ENCODE measurements at regions not wholly inside any gene's neighbourhood (a gene's known extent, or its start where the extent isn't known, plus 50 kb on each side); places are given as distances from the start of the nearest gene placed in this dataset.
"Not testable (repeated sequence)": the region's sequence is repeated elsewhere in the genome, so short reads cannot be mapped to it uniquely, and the experiment has no call there.

DNA sequence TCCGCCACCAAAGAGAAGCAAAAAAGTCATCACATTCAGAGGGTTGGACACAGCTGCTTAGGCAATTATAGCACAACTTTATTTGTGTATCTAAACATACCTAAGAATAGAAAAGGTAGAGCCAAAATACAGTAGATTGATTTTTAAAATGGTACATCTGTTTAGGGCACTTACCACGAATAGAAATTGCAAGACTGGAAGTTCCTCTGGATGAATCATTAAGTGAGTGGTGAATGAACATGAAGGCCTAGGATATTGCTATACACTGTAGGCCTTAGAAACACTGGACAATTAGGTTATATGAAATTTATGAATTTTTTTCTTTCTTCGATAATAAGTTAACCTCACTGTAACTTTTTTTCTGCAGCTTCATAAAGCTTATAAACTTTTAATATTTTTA is 687.0 kb downstream of the BCL11A start:
- POLR2A ChIA-PET, result no interaction called here

DNA sequence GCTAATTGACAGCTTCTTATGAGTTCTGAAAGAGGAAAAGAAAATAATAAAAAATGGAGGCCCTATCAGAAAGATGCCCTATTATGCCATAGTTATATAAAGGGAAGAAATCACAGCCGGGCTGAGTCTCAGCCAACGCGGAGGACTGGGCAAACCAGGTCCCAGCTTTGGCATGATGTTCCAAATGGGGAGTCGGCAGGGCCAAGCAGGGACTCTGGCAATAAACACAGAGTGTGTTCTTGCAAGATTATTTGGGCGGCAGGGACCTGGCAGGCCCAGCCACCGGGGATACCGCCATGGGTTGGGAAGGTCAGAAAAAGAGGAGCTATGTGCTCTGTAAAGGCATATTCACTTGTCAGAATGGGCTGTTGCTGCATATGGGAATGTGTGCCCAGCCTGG is 694.9 kb downstream of the BCL11A start:
- ChIA-PET POLR2A (no interaction called here), CTCF (no interaction called here)

More for the DNA sequence above, 687.0 kb downstream of the BCL11A start:
- CTCF ChIA-PET, result no interaction called here

DNA sequence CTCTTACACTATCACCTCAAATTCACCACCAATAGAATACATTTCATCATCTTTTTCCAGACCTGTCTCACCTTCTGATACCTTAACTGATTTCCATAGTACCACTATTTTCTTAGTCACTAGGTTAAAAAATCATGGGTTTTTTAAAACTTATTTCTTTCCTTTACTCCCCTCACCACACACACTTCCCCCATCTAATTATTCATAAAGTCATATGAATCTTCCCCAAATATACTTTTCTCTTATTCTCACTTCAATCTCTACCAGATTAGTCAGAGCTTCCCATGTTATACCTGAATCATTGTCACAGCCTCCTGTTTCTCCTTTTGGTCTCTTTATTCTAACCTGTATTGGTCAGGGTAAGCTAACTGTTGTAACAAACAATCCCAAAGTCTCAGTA is 696.3 kb downstream of the BCL11A start:
- POLR2A ChIA-PET, result no interaction called here
- CTCF ChIA-PET, result no interaction called here

DNA sequence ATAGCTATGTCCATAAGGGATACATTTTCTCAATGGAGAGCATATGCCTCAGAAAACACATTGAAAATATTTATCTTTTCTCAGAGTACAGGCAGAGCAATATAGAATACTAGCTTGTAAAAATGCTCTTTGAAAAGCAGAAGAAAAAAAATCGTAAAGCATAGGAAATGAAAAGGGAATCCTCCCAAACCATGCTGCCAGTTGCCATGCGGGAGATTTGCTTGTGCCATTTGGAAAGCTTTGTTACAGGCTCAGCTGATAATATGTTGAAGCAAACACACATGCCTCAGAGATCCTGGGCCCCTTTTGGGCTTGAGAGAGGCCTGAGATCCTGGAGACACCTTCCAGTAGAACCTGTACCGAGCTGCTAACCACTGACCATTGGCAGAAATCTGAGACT is 697.1 kb downstream of the BCL11A start:
- CTCF ChIA-PET, result no interaction called here

DNA sequence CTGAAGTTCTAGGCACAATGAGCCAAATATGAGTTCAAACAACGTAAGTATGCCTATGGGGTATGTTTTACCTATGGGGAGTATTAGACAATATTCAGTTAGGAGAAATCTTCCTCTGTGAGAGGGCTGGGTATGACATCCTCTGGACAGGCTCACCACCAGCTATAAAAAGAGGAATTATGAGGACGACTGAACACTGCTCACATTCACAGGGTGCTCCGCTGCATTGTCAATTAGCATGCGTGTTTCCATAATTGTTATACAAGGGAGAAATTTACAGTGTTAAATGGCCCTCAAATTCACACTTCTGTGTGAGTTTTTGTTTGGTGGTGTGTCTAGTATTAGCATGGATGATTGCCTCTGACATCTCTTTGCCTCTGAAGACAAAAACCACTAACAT is 700.4 kb downstream of the BCL11A start:
- POLR2A ChIA-PET, result no interaction called here

More for the DNA sequence above, 697.1 kb downstream of the BCL11A start:
- POLR2A ChIA-PET, result no interaction called here

DNA sequence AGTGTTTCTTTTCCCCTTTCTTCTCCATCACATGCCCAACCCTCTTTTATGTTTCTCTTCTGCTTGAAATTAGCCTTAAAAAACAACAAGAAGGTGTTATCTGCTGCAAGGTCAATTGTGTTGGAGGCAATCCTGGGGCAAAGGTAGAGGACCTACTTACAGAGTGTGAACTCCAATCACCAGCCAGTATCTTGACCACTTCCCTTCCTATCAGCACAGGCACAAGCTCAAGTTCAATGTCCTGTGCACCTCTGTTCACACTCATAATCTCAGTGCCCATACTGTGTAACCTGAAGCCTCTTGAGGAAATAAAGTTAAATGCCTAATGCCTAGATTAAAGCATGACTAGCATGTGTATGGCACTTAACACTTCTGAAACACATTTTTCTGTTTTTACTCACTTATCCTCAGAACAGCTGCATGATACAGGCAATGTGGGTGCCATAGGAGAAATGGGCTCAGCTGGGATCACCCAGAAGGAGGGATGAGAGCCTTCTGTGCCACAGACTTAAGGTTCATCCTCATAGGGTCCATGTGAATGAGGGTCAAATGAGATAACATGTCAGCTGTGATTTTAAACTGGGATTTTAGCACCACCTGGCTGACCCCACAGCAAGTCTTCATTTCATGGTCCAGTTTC is 701.5 kb downstream of the BCL11A start:
- ChIA-PET CTCF (no interaction called here), POLR2A (no interaction called here)

More for the DNA sequence above, 700.4 kb downstream of the BCL11A start:
- CTCF ChIA-PET, result no interaction called here

DNA sequence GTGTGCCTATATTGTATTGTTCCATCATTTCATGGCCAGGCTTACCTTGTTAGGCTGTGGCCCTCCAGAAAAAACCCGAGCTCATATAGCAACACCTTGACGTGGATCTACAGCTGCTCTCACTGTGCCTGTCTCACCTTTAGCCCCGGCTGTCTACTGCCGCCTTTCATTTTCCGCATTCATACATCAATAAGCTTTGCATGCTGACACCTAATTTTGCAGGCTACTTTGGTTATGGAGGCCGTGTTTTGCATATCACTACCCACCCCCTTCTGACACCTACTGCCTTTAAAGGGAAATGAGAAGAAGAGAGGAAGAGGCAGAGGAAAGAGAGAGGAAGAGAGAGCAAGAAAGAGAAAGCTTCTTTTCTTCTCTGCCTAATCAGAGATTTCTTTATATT is 702.9 kb downstream of the BCL11A start:
- ChIA-PET CTCF (no interaction called here), POLR2A (no interaction called here)

DNA sequence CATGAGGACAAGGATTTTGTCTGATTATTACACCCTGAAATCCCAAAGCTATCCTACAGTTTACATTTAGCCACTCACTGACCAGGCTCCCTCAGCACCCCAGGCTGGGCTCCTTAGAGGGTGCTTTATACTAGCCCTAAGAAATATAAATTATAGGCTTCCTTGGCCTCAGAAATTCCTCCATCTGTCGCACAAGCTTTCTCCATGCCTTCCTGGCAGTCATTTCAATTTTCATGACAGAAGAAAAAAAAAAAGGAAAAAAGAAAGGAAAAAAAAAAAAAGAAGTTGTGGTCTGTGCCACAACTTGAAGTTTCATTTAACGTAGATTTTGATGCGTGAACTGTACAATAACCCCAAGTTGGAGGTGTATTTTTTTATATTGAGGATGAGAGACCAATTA is 719.5 kb downstream of the BCL11A start:
- ChIA-PET POLR2A (no interaction called here), CTCF (no interaction called here)

DNA sequence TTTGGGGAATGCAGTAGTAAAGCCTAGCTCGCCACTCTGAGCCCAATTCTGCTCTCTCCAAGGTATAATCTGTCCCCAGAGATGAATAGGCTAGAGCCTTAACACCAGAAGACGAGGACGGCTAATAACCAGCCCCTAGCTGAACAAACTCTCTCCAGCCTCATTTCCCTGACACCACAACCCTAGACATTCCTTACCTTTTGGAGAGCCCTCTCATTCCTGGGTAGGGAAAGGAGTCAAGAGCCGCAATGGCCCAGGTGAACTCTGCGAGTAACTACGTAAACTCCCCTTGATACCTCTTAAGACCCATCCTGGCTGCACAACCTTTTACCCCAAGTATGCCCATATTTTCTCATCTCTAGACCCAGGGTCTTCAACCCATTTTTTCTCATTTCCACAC is 722.9 kb downstream of the BCL11A start:
- CTCF ChIA-PET, result no interaction called here
- POLR2A ChIA-PET, result no interaction called here

DNA sequence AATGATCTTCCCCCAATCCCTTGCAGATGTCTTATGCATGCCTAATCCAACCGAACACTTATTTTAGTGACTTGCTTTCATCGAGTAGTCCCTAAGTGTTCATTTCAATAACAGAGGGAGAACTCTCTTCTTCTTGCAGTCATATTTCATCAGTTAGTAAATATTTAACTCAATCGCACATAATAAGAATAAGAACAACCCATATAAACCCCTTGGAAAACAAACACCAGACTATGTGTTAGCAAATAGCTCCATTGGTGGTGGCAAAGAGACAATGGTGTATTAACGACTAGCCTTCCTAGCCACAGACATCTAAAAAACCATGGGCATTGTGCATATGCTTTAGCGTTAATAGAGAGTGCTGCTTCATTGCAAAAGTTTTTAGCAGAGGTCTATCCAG is 725.8 kb downstream of the BCL11A start:
- ChIA-PET POLR2A (no interaction called here), CTCF (no interaction called here)

DNA sequence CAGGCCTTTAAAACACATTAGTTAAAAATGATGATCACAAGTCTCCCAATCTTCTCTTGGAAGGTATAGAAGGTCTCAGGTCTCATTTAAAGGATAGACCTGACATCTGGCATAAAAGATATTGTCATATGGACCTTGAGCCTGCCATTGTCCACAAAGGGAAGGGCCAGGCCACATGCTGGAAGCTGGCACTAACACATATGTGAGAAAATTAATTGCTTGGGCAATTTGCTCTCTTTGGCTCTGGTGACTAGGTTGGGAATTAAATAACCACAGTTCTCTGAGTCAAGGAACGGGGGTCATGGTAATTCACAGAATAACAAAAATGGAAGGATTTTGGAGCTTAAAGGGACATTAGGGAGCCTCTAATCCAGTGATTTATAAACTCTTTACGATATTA is 727.3 kb downstream of the BCL11A start:
- POLR2A ChIA-PET, result no interaction called here

DNA sequence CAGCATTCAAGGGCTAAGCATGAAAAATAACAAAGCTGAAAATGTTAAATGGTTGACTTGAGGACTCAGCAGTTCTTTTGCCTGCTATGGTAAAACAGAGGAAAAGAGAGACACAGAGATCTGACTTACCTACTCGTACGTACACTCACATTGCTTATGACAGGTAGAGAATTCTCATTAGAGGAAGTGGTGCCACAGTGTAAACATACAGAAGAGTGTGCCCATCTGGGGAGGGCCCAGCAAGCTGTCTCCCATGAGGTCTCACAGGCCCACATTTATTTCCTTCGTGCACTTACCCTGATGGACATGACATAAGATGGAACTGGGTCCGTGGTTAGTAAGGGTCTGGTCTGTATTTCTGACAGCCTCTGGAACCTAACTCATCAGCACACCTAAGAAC is 729.1 kb downstream of the BCL11A start:
- ChIA-PET POLR2A (no interaction called here), CTCF (no interaction called here)

More for the DNA sequence above, 727.3 kb downstream of the BCL11A start:
- CTCF ChIA-PET, result no interaction called here

DNA sequence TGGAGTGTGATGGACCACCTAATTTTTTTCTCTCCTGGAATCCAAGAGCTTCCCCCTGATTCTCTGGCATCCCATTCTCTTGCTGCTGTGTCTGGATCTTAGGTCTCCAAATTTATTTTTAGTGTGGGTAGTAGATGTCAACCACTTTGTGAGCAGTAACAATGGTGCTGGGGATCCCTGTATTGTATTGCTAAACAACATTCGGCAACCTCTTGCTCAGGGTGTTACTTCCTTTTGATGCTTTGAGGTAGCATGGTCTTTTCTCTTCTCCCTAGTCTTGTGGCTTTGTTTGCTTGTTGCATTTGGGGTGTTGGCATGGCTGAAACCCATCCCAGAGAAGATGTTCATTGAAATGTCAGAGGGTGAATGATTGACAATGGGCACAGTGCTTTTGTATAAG is 737.4 kb downstream of the BCL11A start:
- CTCF ChIA-PET, result no interaction called here
- POLR2A ChIA-PET, result no interaction called here

DNA sequence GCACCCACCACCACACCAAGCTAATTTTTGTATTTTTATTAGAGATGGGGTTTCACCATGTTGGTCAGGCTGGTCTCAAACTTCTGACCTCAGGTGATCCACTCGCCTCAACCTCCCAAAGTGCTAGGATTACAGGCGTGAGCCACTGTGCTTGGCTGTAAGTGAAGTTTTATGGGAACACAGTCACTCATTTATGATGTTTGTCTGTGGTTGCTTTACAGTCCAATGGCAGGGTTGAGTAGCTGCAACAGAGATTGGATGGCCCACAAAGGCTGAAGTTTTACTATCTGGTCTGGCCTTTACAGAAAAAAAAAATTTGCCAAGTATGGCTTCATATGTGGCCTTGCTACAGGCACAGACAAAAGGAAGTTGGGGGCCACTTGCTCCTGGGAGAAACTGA is 743.2 kb downstream of the BCL11A start:
- CTCF ChIA-PET, result not testable (repeated sequence)

DNA sequence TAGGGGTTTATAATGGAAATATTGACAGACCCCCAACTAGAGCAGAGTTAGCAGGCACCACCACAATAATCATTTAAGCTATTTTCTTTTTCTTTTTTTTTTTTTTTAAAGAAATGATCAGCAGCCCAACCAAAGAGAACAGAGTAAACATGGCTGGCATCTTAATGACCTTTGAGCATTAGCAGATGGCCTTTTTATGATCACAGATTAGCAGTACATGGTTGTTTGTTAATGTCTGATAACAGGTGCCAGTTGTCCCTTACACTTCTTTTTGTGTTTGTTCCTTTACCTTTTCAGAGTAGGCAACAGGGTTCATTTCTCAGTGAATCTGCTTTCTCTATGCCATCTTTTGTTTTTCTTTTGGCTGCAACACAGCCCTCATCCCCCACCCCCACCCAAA is 747.0 kb downstream of the BCL11A start:
- ChIA-PET POLR2A (no interaction called here), CTCF (no interaction called here)

More for the DNA sequence above, 743.2 kb downstream of the BCL11A start:
- POLR2A ChIA-PET, result not testable (repeated sequence)

DNA sequence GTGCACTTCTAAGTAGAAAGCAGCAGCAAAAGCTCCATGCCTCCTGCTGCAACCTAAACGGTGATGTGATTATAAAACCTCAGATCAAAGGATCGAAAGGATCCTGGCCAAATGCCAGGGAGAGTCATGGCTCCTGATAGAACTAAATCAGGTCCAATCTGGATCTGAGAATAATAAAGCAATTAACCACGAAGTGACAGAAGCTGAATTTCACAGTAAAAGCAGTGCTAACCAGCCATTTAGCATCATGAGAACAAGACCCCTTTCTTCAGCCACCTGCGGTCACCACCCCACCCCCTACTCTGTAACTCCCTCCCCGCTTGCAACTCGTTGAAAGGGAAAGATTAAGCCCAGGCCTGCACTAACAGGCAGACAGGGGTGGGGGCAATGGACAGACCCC is 748.7 kb downstream of the BCL11A start:
- ChIA-PET POLR2A (no interaction called here), CTCF (no interaction called here)

DNA sequence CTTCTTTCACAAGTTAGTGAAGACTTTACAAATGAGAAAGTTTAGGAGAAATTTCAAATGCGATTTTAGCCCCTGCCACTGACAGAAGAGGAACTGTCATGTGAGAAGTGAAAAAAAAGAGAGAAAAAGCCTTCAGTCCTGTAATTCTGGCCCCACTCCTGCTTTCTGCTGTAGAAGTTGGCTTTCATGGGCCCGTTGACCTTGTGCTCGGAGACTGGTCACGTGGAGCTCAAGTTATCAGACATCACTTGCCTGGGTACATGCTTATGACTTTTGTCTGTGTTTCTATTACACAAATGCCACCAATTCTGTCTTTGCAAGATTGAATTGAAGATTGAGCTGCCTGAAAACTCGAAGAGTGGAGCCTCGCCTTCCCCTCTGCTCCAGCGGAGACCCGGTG is 749.9 kb downstream of the BCL11A start:
- POLR2A ChIA-PET, result no interaction called here
- CTCF ChIA-PET, result no interaction called here

DNA sequence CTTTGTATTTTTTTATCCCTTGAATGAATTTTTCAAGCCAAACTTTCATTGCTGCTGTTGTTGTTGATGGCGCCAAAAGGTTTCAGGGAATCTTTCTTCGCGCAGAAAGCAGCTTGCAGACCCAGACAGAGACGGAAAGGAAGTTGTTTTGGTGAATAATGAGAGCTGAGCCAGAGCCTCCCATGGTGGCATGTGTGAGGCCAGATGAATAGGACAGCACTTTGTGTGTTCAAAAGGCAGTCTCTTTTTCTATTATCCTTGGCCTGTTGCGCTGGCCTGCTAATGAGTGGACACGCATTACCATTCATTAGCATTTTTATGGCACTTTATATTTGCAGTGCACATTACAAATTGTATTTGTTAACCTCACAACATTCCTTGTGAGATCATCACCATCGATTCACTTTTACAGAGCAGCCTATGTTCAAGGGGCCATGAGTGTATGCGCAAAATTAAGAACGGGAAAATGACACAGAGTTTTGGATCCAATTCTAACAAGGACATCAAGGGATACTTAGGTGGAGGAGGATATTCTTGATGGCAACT is 754.7 kb downstream of the BCL11A start:
- POLR2A ChIA-PET, result no interaction called here

DNA sequence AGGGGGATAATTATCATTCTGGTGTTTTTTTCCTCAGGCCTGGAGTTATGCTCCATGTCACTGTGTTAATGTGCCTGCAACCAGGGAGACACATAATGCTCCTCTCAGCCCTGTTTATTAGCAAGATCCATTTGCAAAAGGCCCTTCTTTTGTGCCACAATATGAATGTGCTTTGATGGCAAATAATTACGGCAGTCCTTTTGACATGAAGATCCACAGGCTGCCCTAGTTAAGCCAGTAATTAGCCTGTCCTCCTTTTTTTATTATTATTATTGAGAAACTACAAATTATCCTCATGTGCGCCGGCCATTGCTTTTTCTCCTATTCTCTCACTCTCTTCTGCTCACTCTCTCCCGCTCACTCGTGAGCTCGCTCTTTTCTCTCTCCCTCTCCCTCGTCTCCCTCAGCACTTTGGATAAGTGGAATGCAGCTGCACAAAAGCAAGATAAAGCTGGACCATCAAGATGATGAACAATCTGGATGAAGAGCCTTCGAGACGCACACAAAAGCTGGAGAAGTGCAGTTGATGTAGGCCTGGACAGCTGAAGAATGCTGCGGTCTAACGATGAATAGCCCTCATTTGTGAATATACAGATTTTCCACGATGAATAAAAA is 762.3 kb downstream of the BCL11A start:
- POLR2A ChIA-PET, result no interaction called here
- CTCF ChIA-PET, result no interaction called here

More for the DNA sequence above, 754.7 kb downstream of the BCL11A start:
- CTCF ChIA-PET, result no interaction called here

DNA sequence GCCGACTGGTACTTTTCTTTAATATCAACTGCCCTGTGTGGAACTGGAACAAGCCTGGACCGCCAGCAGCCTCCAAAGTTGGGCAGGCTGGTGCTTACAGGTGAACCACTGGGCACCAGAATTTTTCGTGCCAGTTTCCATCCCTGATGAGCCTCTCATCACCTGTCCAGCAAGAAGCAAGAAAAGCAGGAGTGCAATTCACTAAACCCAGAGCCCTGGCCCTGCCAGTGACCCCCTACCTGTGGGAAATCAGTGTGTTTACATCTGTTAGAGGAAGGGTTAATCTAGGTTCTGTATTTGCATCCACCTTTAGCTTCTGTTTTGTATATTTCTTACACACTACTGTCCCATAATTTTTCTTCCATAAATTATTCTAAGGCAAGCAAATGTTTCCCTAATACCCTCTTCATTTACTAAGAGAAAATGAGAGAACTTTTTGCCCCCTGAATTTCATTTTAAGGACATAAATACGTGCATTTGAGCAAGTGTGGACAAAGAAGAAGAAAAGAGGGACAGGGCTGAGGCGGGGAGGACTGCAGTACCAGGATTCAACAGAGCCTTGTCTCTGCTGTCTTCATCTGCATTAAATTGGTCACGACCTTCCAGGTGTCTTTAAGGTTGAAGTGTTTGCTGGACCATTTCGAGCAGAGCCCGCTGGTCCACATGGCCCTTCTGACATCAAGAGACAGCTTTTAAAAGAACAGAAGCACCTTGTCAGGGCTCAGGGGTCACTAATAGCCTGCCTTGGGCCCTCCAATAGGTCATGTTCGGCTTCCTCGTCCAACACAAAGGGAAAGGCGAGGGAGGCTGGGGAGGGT is 763.1 kb downstream of the BCL11A start:
- CTCF ChIA-PET, result no interaction called here
- POLR2A ChIA-PET, result no interaction called here

DNA sequence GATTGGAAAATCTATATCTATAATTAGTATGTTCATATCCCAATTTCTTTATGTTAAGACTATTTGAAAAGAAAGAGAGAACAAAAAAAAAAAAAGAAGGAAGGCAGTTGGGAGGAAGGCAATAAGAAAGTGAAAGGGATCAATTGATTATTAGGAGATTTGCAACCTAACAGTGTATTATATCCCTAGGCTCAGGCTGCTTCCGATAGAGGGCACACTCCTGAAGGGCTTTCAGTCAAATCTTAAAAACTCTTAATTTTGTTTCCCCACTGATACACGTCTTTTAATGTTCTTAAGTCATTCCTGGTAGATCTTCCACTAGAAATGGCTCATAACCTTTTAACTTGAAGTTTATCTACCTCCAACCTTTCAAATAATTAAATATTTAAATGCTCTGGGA is 763.9 kb downstream of the BCL11A start:
- CTCF ChIA-PET, result no interaction called here
- POLR2A ChIA-PET, result no interaction called here

Measured in activated CD8-positive, alpha-beta memory T cell treated with anti-CD3 and anti-CD28 coated beads for 36 hours (primary cell).